ENCODE measurements at regions not wholly inside any gene's neighbourhood (a gene's known extent, or its start where the extent isn't known, plus 50 kb on each side); places are given as distances from the start of the nearest gene placed in this dataset.

GRCh38 chr1:19013826-19014548 is 57.5 kb upstream of the IFFO2 start:
- no peak for TF ChIP-seq CTCF (IDR thresholded peaks at IDR 0.05; ENCODE audit: insufficient read depth, low read length)
- no peak for TF ChIP-seq POLR2AphosphoS5 (IDR thresholded peaks at IDR 0.05; ENCODE audit: low read depth)
- TF ChIP-seq GABPA (IDR thresholded peaks at IDR 0.05; ENCODE audit: low read depth), result no peak
- TF ChIP-seq, protein P1, sequence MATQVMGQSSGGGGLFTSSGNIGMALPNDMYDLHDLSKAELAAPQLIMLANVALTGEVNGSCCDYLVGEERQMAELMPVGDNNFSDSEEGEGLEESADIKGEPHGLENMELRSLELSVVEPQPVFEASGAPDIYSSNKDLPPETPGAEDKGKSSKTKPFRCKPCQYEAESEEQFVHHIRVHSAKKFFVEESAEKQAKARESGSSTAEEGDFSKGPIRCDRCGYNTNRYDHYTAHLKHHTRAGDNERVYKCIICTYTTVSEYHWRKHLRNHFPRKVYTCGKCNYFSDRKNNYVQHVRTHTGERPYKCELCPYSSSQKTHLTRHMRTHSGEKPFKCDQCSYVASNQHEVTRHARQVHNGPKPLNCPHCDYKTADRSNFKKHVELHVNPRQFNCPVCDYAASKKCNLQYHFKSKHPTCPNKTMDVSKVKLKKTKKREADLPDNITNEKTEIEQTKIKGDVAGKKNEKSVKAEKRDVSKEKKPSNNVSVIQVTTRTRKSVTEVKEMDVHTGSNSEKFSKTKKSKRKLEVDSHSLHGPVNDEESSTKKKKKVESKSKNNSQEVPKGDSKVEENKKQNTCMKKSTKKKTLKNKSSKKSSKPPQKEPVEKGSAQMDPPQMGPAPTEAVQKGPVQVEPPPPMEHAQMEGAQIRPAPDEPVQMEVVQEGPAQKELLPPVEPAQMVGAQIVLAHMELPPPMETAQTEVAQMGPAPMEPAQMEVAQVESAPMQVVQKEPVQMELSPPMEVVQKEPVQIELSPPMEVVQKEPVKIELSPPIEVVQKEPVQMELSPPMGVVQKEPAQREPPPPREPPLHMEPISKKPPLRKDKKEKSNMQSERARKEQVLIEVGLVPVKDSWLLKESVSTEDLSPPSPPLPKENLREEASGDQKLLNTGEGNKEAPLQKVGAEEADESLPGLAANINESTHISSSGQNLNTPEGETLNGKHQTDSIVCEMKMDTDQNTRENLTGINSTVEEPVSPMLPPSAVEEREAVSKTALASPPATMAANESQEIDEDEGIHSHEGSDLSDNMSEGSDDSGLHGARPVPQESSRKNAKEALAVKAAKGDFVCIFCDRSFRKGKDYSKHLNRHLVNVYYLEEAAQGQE (IDR thresholded peaks at IDR 0.05; ENCODE audit: insufficient replicate concordance, low read depth), result no peak
- no peak for TF ChIP-seq SPI1 (IDR thresholded peaks at IDR 0.05; ENCODE audit: borderline replicate concordance, low read depth)
